Vagina (tissue), 2 donors: ENCODE measurements at regions not wholly inside any gene's neighbourhood (a gene's known extent, or its start where the extent isn't known, plus 50 kb on each side); places are given as distances from the start of the nearest gene placed in this dataset.

Experiments used
- POLR2A ChIP-seq, 2 donors: fragments of 450-650 bp; IDR thresholded peaks; one replicate each; pipeline ENCODE4 v1.6.1; 2017; ENCODE audit warnings: antibody characterized with exemption in 2 of 2, mild to moderate bottlenecking in 2 of 2, moderate library complexity in 2 of 2
- TF ChIP-seq, protein P1 (sequence below), 3 experiments: fragments of 450-650 bp in 2 of 3; fragments of 200-600 bp in 1 of 3; sonication (generic) in 1 of 3; IDR thresholded peaks; one replicate each; pipeline ENCODE4 v1.5.1; 2017 to 2019; ENCODE audit warnings: antibody characterized with exemption in 3 of 3, mild to moderate bottlenecking in 2 of 3, moderate library complexity in 2 of 3

DNA sequence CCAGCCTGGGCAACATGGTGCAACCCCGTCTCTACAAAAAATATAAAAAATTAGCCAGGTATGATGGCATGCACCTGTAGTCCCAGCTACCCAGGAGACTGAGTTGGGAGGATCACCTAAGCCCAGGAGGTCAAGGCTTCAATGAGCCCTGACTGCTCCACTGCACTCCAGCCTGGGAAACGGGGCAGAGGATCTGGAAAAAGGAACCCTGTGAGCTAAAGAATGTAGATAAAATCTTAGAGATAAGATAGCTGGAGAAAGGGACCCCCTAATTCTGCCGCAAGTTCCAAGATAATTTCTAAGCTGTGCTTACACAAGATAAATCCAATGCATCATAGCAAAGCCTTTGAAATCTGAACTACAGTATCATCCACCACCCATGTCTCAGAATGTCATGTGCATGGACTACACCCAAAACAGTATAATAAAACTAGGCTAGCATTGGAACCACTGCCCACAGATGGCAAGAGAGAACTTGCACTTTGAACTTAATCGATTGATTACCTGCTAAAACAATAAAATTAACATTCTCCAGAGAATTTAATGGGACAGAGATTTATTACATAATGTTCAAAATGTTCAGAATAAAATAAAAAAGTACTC, 99.9 kb downstream of the TRIM42 start:
- TF ChIP-seq, protein P1, sequence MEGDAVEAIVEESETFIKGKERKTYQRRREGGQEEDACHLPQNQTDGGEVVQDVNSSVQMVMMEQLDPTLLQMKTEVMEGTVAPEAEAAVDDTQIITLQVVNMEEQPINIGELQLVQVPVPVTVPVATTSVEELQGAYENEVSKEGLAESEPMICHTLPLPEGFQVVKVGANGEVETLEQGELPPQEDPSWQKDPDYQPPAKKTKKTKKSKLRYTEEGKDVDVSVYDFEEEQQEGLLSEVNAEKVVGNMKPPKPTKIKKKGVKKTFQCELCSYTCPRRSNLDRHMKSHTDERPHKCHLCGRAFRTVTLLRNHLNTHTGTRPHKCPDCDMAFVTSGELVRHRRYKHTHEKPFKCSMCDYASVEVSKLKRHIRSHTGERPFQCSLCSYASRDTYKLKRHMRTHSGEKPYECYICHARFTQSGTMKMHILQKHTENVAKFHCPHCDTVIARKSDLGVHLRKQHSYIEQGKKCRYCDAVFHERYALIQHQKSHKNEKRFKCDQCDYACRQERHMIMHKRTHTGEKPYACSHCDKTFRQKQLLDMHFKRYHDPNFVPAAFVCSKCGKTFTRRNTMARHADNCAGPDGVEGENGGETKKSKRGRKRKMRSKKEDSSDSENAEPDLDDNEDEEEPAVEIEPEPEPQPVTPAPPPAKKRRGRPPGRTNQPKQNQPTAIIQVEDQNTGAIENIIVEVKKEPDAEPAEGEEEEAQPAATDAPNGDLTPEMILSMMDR (IDR thresholded peaks at IDR 0.05): no peak
- TF ChIP-seq POLR2A (IDR thresholded peaks at IDR 0.05): no peak
